ENCODE measurements at regions not wholly inside any gene's neighbourhood (a gene's known extent, or its start where the extent isn't known, plus 50 kb on each side); places are given as distances from the start of the nearest gene placed in this dataset.

DNA sequence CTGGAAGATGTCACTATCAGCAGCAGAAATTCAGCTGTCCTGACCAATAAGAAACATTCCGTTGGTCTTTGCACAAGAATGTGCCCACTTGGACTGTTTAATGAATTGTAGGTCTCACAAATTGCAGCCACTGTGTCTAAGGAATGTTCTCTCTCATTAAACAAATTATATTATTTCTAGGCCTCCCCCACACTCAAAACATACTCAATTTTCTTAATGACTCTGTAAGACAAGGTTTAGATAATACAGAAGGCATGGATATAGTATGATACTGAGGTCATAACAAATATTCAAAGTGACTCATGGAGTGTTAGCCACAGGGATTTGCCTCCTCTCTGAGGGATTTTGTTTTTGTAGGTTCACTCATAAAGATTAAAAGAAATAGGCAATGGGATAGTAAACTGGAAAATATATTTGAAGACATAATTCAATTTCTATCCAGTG, 197.5 kb downstream of the PTN start:
- TF ChIP-seq CTCF (IDR thresholded peaks at IDR 0.05): no peak
- TF ChIP-seq POLR2AphosphoS5 (IDR thresholded peaks at IDR 0.05): no peak

Measured in breast epithelium (tissue), 3 donors.